ENCODE measurements at regions not wholly inside any gene's neighbourhood (a gene's known extent, or its start where the extent isn't known, plus 50 kb on each side); places are given as distances from the start of the nearest gene placed in this dataset.

DNA sequence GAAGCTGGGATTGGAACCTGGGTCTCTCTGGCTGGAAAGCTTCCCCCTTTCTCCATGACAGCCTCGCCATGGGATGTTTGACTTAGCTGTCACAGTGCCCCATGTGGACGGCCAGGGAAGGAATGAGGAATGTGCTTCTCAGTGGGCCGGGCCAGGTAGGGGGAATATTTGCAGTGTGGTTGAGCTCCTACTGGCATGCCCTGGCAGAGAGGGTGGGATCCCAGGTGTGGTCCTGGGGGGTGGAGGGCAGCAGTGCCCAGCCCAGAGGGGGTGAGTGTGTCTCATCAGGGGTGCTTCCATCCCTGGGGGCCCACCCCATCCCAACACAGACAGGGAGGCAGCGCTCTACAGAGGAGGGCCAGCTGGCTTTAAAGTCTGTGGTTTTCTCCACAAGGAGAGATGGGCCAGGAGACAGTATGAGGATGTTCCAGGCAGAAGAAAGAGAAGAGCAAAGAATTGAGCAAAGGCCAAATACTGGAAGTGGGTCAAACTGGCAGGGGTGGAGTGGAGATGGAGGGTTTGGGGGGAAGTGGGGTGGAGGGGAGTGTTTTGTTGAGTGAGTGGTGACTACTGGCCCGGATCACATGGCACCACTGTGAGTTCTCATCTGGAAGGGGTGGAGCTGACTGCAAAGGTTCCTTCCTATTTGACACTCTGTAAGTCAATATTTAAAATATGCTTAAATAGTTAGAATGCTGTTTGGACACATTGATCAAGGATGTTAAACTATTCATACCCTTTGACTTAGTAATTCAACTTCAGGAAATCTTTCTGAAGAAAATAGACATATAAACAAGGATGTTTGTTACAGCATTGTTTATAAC is 94.0 kb downstream of the MYCN start:
- no peak overlapping the region for H3K27ac ChIP-seq (replicated peaks)
- no peaks in the 10 kb centered on the region for H3K36me3 ChIP-seq
- H3K4me1 ChIP-seq, result no peaks in the 10 kb centered on the region
- TF ChIP-seq, protein P1, sequence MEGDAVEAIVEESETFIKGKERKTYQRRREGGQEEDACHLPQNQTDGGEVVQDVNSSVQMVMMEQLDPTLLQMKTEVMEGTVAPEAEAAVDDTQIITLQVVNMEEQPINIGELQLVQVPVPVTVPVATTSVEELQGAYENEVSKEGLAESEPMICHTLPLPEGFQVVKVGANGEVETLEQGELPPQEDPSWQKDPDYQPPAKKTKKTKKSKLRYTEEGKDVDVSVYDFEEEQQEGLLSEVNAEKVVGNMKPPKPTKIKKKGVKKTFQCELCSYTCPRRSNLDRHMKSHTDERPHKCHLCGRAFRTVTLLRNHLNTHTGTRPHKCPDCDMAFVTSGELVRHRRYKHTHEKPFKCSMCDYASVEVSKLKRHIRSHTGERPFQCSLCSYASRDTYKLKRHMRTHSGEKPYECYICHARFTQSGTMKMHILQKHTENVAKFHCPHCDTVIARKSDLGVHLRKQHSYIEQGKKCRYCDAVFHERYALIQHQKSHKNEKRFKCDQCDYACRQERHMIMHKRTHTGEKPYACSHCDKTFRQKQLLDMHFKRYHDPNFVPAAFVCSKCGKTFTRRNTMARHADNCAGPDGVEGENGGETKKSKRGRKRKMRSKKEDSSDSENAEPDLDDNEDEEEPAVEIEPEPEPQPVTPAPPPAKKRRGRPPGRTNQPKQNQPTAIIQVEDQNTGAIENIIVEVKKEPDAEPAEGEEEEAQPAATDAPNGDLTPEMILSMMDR (IDR thresholded peaks at IDR 0.05; ENCODE audit: borderline replicate concordance), result no peak
- peaks cover 16% of the 10 kb centered on the region for H3K27me3 ChIP-seq (ENCODE audit: low read depth)
- intact Hi-C loops (cut with micrococcal nuclease), result no loop called here
- H3K9me3 ChIP-seq (replicated peaks), result no peaks in the 10 kb centered on the region
- H3K4me3 ChIP-seq, result no peak overlapping the region
- DNase-seq, result no peak

DNA sequence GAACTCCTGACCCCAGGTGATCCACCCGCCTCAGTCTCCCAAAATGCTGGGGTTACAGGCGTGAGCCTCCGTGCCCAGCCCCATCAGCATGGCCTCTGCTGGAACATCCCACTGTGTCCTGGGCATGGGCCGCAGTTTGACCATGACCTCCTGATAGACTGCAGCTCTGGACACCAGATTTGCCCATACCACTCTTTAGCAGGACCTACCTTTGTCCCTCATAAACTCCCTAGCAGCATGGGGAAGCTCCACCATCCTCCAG is 92.6 kb downstream of the MYCN start:
- no peak overlapping the region for H3K4me3 ChIP-seq
- no peak for DNase-seq
- no peak overlapping the region for H3K27ac ChIP-seq (replicated peaks)
- intact Hi-C loops (cut with micrococcal nuclease), result no loop called here
- TF ChIP-seq, protein P1 (IDR thresholded peaks at IDR 0.05; ENCODE audit: borderline replicate concordance), result no peak
- H3K9me3 ChIP-seq (replicated peaks), result no peaks in the 10 kb centered on the region
- peaks cover 5% of the 10 kb centered on the region for H3K27me3 ChIP-seq (ENCODE audit: low read depth)
- no peaks in the 10 kb centered on the region for H3K4me1 ChIP-seq
- H3K36me3 ChIP-seq, result no peaks in the 10 kb centered on the region

DNA sequence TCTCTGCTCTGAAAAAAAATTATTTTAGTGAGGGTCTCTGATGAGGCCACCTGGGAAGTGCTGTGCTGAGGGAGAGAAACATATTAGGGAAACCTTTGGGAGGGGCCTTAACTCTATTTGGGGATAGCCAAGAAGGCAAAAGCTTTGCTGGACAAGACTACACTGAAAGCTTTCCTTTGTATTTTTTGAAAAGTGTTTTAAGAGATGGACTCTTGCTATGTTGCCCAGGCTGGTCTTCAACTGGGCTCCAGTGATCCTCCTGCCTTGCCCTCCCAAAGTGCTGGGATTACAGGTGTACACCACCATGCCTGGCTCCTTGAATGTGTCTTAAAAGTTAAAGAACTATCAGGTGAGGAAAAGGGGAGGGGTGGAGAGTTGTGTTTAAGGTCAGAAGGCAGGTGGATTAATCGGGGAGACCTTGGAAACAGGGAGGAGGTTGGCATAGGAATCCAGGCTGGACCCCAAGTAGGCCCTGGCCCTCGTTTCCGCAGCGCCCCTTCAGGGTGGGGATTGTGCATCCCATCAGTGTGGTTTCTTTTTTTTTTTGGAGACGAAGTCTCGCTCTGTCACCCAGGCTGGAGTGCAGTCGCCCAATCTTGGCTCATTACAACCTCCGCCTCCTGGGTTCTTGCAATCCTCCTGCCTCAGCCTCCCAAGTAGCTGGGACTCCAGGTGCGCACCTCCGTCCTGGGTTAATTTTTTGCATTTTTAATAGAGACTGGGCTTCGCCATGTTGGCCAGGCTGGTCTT is 92.1 kb downstream of the MYCN start:
- Histone ChIP-seq H3K4me1 (no peaks in the 10 kb centered on the region), H3K27ac (replicated peaks) (no peak overlapping the region), H3K27me3 (ENCODE audit: low read depth) (peaks cover 5% of the 10 kb centered on the region), H3K4me3 (no peak overlapping the region), H3K9me3 (replicated peaks) (no peaks in the 10 kb centered on the region), H3K36me3 (no peaks in the 10 kb centered on the region)
- no peak for DNase-seq
- intact Hi-C loops (cut with micrococcal nuclease), result no loop called here
- TF ChIP-seq, protein P1 (IDR thresholded peaks at IDR 0.05; ENCODE audit: borderline replicate concordance), result no peak

DNA sequence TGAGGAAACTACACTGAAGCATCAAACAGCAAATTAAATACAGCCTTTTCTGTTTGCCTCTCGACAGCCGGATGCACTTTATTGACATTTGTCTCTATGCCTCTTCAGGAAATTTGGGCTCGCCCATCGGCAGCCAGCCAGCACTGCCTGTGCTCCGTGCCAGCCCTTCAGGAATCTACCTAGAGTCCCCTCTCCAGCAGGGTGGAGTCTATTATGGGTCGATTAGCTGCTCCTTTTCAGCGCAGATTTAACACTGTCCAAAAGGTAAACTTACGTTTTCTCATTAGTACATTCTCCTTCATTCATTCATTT is 91.5 kb downstream of the MYCN start:
- Histone ChIP-seq H3K9me3 (replicated peaks) (no peaks in the 10 kb centered on the region), H3K4me3 (no peak overlapping the region), H3K4me1 (no peaks in the 10 kb centered on the region), H3K27ac (replicated peaks) (no peak overlapping the region), H3K27me3 (ENCODE audit: low read depth) (peaks cover 5% of the 10 kb centered on the region), H3K36me3 (no peaks in the 10 kb centered on the region)
- TF ChIP-seq, protein P1 (IDR thresholded peaks at IDR 0.05; ENCODE audit: borderline replicate concordance), result no peak
- DNase-seq, result no peak
- intact Hi-C loops (cut with micrococcal nuclease), result no loop called here

DNA sequence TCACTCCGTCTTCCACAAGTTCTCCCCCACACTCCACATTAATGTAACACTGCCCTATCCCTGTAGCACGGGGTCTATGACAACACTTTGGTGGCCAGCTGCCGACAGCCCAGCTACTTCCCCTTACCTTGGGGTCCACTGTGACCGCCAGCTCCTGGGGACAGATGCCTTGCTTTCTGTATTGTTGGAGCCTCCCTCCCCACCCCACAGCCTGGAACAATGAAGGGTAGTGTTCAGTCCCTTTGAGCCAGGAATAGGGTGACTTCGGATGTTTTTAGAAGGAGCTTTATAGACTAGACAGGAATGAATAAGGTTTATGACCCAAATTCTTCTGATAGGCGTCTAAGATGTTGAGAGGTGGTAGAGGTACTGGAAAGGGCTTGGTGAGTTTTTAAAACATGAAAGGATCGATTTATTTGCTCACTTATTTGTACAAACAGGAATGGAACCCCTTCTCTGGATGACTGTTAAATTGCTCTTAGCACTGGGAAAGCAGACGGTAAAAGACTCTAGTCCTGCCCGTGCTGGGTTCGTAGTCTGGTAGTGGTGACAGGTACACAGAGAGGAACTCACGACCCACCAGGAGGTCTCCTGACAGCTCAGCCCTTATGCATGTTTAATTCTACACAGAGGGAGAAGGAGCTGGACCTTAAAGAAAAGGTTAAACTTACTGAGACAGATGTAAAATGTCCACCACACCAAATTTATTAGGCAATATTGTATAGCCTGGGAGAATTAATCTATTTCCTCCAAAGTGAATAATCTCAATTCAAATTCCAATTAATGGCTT is 90.9 kb downstream of the MYCN start:
- no peaks in the 10 kb centered on the region for H3K36me3 ChIP-seq
- intact Hi-C loops (cut with micrococcal nuclease), result no loop called here
- H3K4me3 ChIP-seq, result no peak overlapping the region
- H3K9me3 ChIP-seq (replicated peaks), result no peaks in the 10 kb centered on the region
- H3K27me3 ChIP-seq (ENCODE audit: low read depth), result peaks cover 5% of the 10 kb centered on the region
- H3K27ac ChIP-seq (replicated peaks), result no peak overlapping the region
- no peaks in the 10 kb centered on the region for H3K4me1 ChIP-seq
- TF ChIP-seq, protein P1 (IDR thresholded peaks at IDR 0.05; ENCODE audit: borderline replicate concordance), result no peak
- DNase-seq, result no peak

All from left ventricle myocardium inferior (tissue), 1 donor.